Ishikawa (cell line): ENCODE measurements at regions not wholly inside any gene's neighbourhood (a gene's known extent, or its start where the extent isn't known, plus 50 kb on each side); places are given as distances from the start of the nearest gene placed in this dataset.

ENCODE experiments used
- CEBPB ChIP-seq: IDR thresholded peaks from 2 replicates; pipeline ENCODE4 v1.6.1; 2012
- CREB1 ChIP-seq: IDR thresholded peaks from 2 replicates; pipeline ENCODE4 v1.6.1; 2012; ENCODE audit warnings: low read depth
- EGR1 ChIP-seq: IDR thresholded peaks from 2 replicates; pipeline ENCODE4 v1.6.1; 2012
- EP300 ChIP-seq: IDR thresholded peaks from 2 replicates; pipeline ENCODE4 v1.6.1; 2012; ENCODE audit warnings: borderline replicate concordance
- FOXM1 ChIP-seq: IDR thresholded peaks from 2 replicates; pipeline ENCODE4 v1.6.1; 2012; ENCODE audit warnings: low read depth, borderline replicate concordance
- NFIC ChIP-seq: IDR thresholded peaks from 2 replicates; pipeline ENCODE4 v1.6.1; 2012
- RAD21 ChIP-seq: IDR thresholded peaks from 2 replicates; pipeline ENCODE4 v1.6.1; 2012; ENCODE audit warnings: low read depth
- TAF1 ChIP-seq: IDR thresholded peaks from 2 replicates; pipeline ENCODE4 v1.6.1; 2012; ENCODE audit warnings: low read depth, mild to moderate bottlenecking
- TCF12 ChIP-seq: IDR thresholded peaks from 2 replicates; pipeline ENCODE4 v1.6.1; 2012; ENCODE audit warnings: low read depth
- TEAD4 ChIP-seq: IDR thresholded peaks from 2 replicates; pipeline ENCODE4 v1.6.1; 2012
- YY1 ChIP-seq: IDR thresholded peaks from 2 replicates; pipeline ENCODE4 v1.6.1; 2012; ENCODE audit warnings: low read depth
- ZBTB7A ChIP-seq: IDR thresholded peaks from 2 replicates; pipeline ENCODE4 v1.6.1; 2012; ENCODE audit warnings: low read depth
- TF ChIP-seq, protein P1 (sequence below): IDR thresholded peaks from 2 replicates; pipeline ENCODE4 v1.6.1; 2012
- TF ChIP-seq, protein P2 (sequence below): IDR thresholded peaks from 2 replicates; pipeline ENCODE4 v1.6.1; 2012
- TF ChIP-seq, protein P3 (sequence below): IDR thresholded peaks from 2 replicates; pipeline ENCODE4 v1.6.1; 2012; ENCODE audit warnings: low read depth, mild to moderate bottlenecking

DNA sequence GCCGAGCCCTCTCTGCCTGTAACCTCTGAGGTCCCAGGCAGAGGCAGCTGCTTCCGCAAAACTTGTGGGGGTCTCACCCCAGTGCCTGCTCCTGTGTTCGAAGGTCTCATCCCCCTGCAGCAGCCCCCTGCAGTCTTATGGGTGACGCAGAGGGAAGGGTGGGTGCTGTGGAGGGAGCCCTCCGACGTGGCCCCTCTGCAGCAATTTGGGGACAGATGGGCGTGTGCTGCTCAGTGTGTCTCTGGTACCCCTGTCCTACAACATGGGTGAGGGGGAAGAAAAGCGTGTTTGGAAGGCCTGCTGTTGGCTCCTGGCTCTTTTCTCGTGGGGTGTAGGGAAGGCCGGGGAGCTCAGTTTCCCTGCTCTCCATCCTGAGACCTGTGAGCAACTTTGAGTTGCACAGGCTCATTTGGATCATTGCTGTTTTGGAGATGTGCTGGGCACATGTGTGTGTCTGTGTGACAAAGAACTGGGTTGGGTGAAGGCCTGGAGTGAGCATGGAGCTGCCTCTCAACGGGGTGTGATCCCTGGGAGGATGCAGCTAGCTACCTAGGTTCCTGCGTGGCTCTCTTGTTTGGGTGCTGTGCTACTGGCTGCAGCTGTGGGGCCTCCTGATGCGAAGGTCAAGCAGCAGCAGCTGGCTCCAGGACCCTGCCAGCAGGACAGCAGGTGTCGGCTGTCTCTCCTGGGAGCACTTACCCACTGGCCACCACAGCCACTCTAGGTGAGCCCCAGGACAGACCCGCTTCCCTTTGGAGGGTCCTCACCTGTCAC is 179.6 kb upstream of the PITX1 start:
- no peak for TF ChIP-seq TCF12
- no peak for TF ChIP-seq ZBTB7A
- TF ChIP-seq RAD21 = no peak
- TF ChIP-seq, protein P1, sequence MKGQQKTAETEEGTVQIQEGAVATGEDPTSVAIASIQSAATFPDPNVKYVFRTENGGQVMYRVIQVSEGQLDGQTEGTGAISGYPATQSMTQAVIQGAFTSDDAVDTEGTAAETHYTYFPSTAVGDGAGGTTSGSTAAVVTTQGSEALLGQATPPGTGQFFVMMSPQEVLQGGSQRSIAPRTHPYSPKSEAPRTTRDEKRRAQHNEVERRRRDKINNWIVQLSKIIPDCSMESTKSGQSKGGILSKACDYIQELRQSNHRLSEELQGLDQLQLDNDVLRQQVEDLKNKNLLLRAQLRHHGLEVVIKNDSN = no peak
- no peak for TF ChIP-seq CREB1
- TF ChIP-seq FOXM1 = no peak
- TF ChIP-seq TEAD4 = no peak
- TF ChIP-seq NFIC = no peak
- no peak for TF ChIP-seq EGR1
- no peak for TF ChIP-seq CEBPB
- TF ChIP-seq EP300 = no peak
- TF ChIP-seq, protein P2, sequence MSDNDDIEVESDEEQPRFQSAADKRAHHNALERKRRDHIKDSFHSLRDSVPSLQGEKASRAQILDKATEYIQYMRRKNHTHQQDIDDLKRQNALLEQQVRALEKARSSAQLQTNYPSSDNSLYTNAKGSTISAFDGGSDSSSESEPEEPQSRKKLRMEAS = no peak
- TF ChIP-seq YY1 = no peak

DNA sequence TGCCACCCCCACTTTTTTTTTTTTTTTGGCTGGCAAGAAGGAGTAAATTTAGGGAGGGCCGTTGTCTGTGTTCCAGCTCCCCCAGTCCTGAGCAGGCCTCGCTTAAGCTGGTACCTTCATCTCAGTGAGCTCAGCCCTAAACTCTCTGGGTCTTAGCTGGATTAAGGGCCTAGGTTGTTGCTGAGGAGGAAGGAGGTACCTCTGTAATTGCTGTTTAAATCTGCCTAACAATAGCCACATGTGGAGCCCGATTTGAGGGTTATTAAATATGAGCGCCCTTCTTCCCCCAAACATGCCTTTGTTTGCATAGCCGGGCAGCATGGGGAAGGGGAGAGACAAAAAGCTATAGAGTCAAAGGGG is 179.0 kb upstream of the PITX1 start:
- TF ChIP-seq FOXM1 (no peak), EP300 (no peak), TAF1 (no peak), TCF12 (no peak), NFIC (no peak), EGR1 (no peak), CREB1 (no peak), ZBTB7A (no peak), YY1 (no peak), RAD21 (no peak), CEBPB (no peak), TEAD4 (no peak)
- TF ChIP-seq, protein P3, sequence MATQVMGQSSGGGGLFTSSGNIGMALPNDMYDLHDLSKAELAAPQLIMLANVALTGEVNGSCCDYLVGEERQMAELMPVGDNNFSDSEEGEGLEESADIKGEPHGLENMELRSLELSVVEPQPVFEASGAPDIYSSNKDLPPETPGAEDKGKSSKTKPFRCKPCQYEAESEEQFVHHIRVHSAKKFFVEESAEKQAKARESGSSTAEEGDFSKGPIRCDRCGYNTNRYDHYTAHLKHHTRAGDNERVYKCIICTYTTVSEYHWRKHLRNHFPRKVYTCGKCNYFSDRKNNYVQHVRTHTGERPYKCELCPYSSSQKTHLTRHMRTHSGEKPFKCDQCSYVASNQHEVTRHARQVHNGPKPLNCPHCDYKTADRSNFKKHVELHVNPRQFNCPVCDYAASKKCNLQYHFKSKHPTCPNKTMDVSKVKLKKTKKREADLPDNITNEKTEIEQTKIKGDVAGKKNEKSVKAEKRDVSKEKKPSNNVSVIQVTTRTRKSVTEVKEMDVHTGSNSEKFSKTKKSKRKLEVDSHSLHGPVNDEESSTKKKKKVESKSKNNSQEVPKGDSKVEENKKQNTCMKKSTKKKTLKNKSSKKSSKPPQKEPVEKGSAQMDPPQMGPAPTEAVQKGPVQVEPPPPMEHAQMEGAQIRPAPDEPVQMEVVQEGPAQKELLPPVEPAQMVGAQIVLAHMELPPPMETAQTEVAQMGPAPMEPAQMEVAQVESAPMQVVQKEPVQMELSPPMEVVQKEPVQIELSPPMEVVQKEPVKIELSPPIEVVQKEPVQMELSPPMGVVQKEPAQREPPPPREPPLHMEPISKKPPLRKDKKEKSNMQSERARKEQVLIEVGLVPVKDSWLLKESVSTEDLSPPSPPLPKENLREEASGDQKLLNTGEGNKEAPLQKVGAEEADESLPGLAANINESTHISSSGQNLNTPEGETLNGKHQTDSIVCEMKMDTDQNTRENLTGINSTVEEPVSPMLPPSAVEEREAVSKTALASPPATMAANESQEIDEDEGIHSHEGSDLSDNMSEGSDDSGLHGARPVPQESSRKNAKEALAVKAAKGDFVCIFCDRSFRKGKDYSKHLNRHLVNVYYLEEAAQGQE = no peak
- TF ChIP-seq, protein P1 = no peak
- TF ChIP-seq, protein P2 = no peak

DNA sequence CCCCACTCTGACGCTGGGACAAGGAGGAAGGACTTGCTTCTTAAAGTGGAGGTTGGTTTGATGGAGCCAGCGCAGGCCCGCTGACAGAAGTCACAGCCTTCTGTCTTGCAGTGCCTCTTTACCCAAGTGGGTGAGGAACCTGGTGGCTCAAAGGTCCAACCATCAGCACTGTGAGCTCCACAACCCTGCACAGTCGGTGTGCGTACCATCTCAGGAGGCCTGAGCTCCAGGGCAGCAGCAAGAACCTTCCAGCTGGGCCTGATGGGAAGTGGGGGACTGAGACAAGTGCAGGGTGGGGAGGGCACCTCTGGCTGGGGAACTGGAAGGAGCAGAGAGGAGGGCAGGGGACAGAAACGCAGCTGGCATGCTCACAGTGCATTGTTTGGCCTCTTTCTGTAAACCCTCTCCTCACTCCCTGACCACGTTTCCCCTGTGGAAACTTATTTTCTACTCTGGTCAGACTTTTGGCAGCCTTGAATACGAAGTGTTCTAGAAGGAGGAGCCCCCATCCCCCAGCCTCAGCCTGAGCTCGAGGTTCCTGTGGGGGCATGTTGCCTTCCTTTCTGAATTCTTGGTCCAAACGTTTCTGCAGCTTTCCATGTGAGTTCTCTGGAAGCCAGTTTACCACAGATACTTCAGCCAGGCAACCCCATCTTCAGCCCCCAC is 178.5 kb upstream of the PITX1 start:
- TF ChIP-seq TAF1 = no peak

DNA sequence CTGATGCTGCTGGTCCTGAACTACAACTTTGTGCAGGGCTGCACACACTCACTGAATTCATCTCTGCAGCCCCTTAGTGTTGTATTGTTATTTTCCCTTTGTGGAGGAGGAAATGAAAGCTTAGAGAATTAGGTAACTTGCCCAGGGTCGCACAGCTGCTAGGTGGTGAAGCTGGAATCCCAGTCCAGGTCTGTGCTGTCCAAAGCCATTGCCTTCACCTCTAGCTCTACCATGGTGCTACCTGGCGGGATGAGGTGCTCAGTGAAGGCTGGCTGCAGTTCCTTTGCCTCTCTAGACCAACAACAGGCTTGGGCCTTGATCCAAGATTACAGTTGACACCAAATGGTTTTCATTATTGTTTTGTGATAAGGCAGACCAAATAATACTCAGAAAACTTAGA is 177.8 kb upstream of the PITX1 start:
- no peak for TF ChIP-seq RAD21
- TF ChIP-seq CEBPB = no peak
- TF ChIP-seq EP300 = no peak
- TF ChIP-seq, protein P3 = no peak
- TF ChIP-seq TCF12 = no peak
- TF ChIP-seq NFIC = no peak
- TF ChIP-seq YY1 = no peak
- TF ChIP-seq TEAD4 = no peak
- TF ChIP-seq, protein P1 = no peak
- TF ChIP-seq, protein P2 = no peak
- no peak for TF ChIP-seq CREB1
- no peak for TF ChIP-seq TAF1
- no peak for TF ChIP-seq ZBTB7A
